ENCODE measurements at regions not wholly inside any gene's neighbourhood (a gene's known extent, or its start where the extent isn't known, plus 50 kb on each side); places are given as distances from the start of the nearest gene placed in this dataset.

DNA sequence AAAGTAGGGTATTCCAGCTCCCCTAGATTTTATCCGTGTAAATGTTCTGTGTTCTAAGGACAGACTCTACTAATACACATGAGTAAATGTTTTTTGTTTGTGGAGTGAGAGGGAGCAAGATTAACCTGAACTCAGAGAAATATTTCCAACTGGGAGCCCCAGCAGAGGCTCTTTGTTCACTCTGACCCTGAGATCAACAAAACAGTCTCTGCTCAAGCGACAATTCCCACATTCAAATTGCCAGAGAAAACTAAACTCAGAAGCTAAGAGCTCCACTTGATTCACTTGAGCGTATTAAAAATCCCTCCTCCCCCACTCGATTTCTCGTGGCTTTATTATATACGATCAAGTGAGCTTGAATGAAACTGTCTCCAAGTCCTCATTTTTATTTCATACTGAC is 413.9 kb upstream of the JARID2 start:
- no peak for DNase-seq (ENCODE audit: extremely low spot score, unreplicated experiment)
- Mint-ChIP-seq H3K4me3 (ENCODE audit: unreplicated experiment) (no peak overlapping the region), H3K36me3 (ENCODE audit: unreplicated experiment) (peaks cover 3% of the 10 kb centered on the region), H3K27ac (ENCODE audit: unreplicated experiment) (no peak overlapping the region), H3K9me3 (ENCODE audit: unreplicated experiment) (no peaks in the 10 kb centered on the region), H3K4me1 (ENCODE audit: unreplicated experiment) (peaks cover 18% of the 10 kb centered on the region), H3K27me3 (ENCODE audit: unreplicated experiment) (peaks cover 24% of the 10 kb centered on the region)
- TF ChIP-seq, protein P1, sequence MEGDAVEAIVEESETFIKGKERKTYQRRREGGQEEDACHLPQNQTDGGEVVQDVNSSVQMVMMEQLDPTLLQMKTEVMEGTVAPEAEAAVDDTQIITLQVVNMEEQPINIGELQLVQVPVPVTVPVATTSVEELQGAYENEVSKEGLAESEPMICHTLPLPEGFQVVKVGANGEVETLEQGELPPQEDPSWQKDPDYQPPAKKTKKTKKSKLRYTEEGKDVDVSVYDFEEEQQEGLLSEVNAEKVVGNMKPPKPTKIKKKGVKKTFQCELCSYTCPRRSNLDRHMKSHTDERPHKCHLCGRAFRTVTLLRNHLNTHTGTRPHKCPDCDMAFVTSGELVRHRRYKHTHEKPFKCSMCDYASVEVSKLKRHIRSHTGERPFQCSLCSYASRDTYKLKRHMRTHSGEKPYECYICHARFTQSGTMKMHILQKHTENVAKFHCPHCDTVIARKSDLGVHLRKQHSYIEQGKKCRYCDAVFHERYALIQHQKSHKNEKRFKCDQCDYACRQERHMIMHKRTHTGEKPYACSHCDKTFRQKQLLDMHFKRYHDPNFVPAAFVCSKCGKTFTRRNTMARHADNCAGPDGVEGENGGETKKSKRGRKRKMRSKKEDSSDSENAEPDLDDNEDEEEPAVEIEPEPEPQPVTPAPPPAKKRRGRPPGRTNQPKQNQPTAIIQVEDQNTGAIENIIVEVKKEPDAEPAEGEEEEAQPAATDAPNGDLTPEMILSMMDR (IDR thresholded peaks at IDR 0.05), result no peak

DNA sequence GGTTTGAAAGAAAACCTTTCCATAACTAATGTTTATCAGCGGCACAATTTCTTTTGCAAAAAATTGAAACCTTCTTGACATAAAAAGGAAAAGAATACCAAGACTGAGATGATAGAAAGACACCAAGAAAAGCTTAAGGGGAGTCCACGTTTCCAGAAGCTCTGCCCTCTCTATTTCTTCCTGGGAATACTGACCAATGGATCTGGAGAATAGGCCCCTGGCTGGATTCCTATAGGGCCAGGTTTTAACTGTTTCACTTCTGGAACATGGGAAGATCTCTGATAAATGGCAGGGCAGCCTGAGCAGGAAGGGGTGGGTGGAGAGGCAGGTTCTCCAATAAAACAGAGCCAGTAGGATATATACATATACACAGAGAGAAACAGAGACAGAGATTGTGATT is 413.4 kb upstream of the JARID2 start:
- no peak overlapping the region for H3K27ac Mint-ChIP-seq (ENCODE audit: unreplicated experiment)
- H3K4me1 Mint-ChIP-seq (ENCODE audit: unreplicated experiment), result peaks cover 18% of the 10 kb centered on the region
- DNase-seq (ENCODE audit: extremely low spot score, unreplicated experiment), result no peak
- no peak overlapping the region for H3K4me3 Mint-ChIP-seq (ENCODE audit: unreplicated experiment)
- H3K36me3 Mint-ChIP-seq (ENCODE audit: unreplicated experiment), result peaks cover 3% of the 10 kb centered on the region
- H3K9me3 Mint-ChIP-seq (ENCODE audit: unreplicated experiment), result no peaks in the 10 kb centered on the region
- TF ChIP-seq, protein P1 (IDR thresholded peaks at IDR 0.05), result no peak
- peaks cover 25% of the 10 kb centered on the region for H3K27me3 Mint-ChIP-seq (ENCODE audit: unreplicated experiment)

DNA sequence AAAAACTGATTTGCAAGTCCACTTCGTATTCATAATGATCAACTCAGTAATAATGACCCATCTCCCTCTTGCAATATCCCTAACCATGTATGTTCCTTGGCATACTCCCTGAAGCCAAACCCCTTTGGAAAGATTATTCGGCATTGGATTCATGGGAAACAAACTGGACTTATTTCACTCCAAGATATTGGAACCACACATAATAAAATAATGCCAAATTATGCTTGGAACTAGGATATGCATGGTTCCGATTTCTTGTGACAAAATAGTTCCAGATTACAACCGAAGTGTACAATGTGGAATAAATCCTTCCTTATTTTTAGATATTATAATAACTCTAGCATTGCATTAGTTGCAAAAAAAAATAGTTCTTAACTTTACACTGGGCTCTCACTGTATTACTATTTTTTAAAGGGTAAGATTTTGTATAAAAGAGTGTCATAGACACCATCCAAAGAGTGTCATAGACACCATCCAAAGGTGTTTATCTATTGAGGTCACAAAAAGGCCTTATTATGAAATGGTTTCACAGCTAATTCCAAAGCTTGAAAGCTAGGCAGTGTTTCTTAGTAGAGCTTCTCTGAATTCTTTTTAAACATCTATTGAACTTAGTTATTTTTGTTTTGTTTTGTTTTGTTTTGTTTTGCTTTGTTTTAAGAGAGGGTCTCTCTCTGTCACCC is 410.9 kb upstream of the JARID2 start:
- Mint-ChIP-seq H3K4me1 (ENCODE audit: unreplicated experiment) (peaks cover 14% of the 10 kb centered on the region), H3K9me3 (ENCODE audit: unreplicated experiment) (no peaks in the 10 kb centered on the region), H3K27ac (ENCODE audit: unreplicated experiment) (no peak overlapping the region), H3K4me3 (ENCODE audit: unreplicated experiment) (no peak overlapping the region), H3K36me3 (ENCODE audit: unreplicated experiment) (peaks cover 3% of the 10 kb centered on the region), H3K27me3 (ENCODE audit: unreplicated experiment) (peaks cover 39% of the 10 kb centered on the region)
- DNase-seq (ENCODE audit: extremely low spot score, unreplicated experiment), result no peak
- TF ChIP-seq, protein P1 (IDR thresholded peaks at IDR 0.05), result no peak

DNA sequence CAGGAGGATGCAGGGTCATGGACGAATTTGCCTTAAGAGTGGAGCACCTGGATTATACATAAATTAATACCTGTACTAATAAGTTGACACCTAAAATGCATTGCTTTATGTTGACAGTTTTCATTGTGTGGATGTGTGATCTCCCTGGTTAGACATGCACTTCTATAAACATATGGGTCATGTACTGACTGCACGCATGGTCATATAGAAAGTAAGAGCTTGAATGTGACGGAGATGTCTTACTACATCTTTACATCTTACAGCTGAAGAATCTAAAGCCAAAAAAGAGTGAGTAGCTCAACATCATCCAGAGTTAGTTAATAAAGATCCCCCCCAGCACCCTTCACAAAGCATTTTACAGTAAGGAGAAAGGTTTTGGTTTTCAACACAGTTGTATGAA is 408.4 kb upstream of the JARID2 start:
- H3K9me3 Mint-ChIP-seq (ENCODE audit: unreplicated experiment), result no peaks in the 10 kb centered on the region
- no peak overlapping the region for H3K27ac Mint-ChIP-seq (ENCODE audit: unreplicated experiment)
- peaks cover 35% of the 10 kb centered on the region for H3K27me3 Mint-ChIP-seq (ENCODE audit: unreplicated experiment)
- no peak for DNase-seq (ENCODE audit: extremely low spot score, unreplicated experiment)
- H3K4me3 Mint-ChIP-seq (ENCODE audit: unreplicated experiment), result no peak overlapping the region
- TF ChIP-seq, protein P1 (IDR thresholded peaks at IDR 0.05), result no peak
- H3K36me3 Mint-ChIP-seq (ENCODE audit: unreplicated experiment), result peaks cover 3% of the 10 kb centered on the region
- peaks cover 8% of the 10 kb centered on the region for H3K4me1 Mint-ChIP-seq (ENCODE audit: unreplicated experiment)

DNA sequence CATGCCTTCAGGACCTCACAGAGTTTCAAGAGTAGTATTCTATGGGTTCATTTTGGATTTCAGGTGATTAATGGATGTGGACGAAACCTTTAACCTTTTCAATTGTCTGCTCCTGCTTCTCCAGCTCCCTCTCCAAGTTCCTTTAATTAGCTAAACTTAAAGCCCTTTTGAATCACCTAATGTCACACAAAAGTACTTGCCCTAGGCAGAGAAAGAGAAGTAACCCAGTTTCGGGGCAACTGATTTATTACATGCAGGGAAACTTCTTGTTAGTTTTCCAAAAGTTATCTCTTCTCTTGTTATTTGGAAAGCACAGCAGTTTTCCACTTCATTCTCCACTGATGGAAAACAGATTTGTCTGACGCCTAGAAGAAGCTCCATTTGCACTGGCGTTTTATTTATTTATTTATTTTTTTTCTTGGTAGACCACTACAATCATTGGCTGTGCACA is 407.7 kb upstream of the JARID2 start:
- Mint-ChIP-seq H3K9me3 (ENCODE audit: unreplicated experiment) (no peaks in the 10 kb centered on the region), H3K4me1 (ENCODE audit: unreplicated experiment) (peaks cover 9% of the 10 kb centered on the region), H3K36me3 (ENCODE audit: unreplicated experiment) (peaks cover 3% of the 10 kb centered on the region), H3K4me3 (ENCODE audit: unreplicated experiment) (no peak overlapping the region), H3K27ac (ENCODE audit: unreplicated experiment) (no peak overlapping the region), H3K27me3 (ENCODE audit: unreplicated experiment) (peaks cover 33% of the 10 kb centered on the region)
- TF ChIP-seq, protein P1 (IDR thresholded peaks at IDR 0.05), result no peak
- no peak for DNase-seq (ENCODE audit: extremely low spot score, unreplicated experiment)

Measured in osteocyte (in vitro differentiated cells).